ENCODE measurements at regions not wholly inside any gene's neighbourhood (a gene's known extent, or its start where the extent isn't known, plus 50 kb on each side); places are given as distances from the start of the nearest gene placed in this dataset.

GRCh38 chr9:18202924-18203323 is 271.0 kb upstream of the ADAMTSL1 start:
- no peaks in the 10 kb centered on the region for H3K4me1 ChIP-seq
- H3K27me3 ChIP-seq: no peaks in the 10 kb centered on the region
- no peaks in the 10 kb centered on the region for H3K9me3 ChIP-seq
- intact Hi-C loops (cut with DNase I): loop anchor here in 2 of 10 donors (10.0 kb wide), 1 partner anchor 678 kb away; no protein-coding TSS in a partner anchor
- no peak overlapping the region for H3K27ac ChIP-seq
- TF ChIP-seq POLR2A (IDR thresholded peaks at IDR 0.05): no peak
- no peak for TF ChIP-seq CTCF (IDR thresholded peaks at IDR 0.05)
- 83 to 96% (median 89%) methylated on average over 4 of the region's 4 CpGs for WGBS, 4 donors
- DNase-seq (no peak), ATAC-seq (no peak)
- no peak overlapping the region for H3K4me3 ChIP-seq
- no peaks in the 10 kb centered on the region for H3K36me3 ChIP-seq

GRCh38 chr9:18207735-18208134 is 266.2 kb upstream of the ADAMTSL1 start:
- 79 to 89% (median 85%) methylated on average over 3 of the region's 3 CpGs for WGBS, 4 donors
- intact Hi-C loops (cut with DNase I): loop anchor here in 4 of 10 donors (2.0 to 10.0 kb wide), 3 partner anchors 395 to 683 kb away; no protein-coding TSS in a partner anchor
- Histone ChIP-seq H3K4me1 (no peaks in the 10 kb centered on the region), H3K27ac (no peak overlapping the region), H3K27me3 (no peaks in the 10 kb centered on the region), H3K4me3 (no peak overlapping the region), H3K36me3 (no peaks in the 10 kb centered on the region), H3K9me3 (no peaks in the 10 kb centered on the region)
- no peak for ATAC-seq
- DNase-seq: no peak
- TF ChIP-seq POLR2A (IDR thresholded peaks at IDR 0.05) (no peak), CTCF (IDR thresholded peaks at IDR 0.05) (no peak)

GRCh38 chr9:18208166-18209059 is 265.5 kb upstream of the ADAMTSL1 start:
- DNase-seq (peak in 3 of 5 donors; percentile 13 to 26 (median 23)), ATAC-seq (peak in 2 of 4 donors; percentile 51 to 52)
- Histone ChIP-seq H3K9me3 (no peaks in the 10 kb centered on the region), H3K27ac (no peak overlapping the region), H3K4me3 (no peak overlapping the region), H3K27me3 (no peaks in the 10 kb centered on the region), H3K4me1 (no peaks in the 10 kb centered on the region), H3K36me3 (no peaks in the 10 kb centered on the region)
- TF ChIP-seq POLR2A (IDR thresholded peaks at IDR 0.05): no peak
- peak; percentile 23 to 62 (median 50) for TF ChIP-seq CTCF (IDR thresholded peaks at IDR 0.05)
- WGBS, 4 donors: 26 to 37% (median 36%) methylated on average over 3 of the region's 3 CpGs
- intact Hi-C loops (cut with DNase I): loop anchor here in 4 of 10 donors (2.0 to 10.0 kb wide), 3 partner anchors 396 to 684 kb away; no protein-coding TSS in a partner anchor

GRCh38 chr9:18215626-18216025 is 258.3 kb upstream of the ADAMTSL1 start:
- TF ChIP-seq CTCF (IDR thresholded peaks at IDR 0.05) (no peak), POLR2A (IDR thresholded peaks at IDR 0.05) (no peak)
- intact Hi-C loops (cut with DNase I): loop anchor here in 2 of 10 donors (5.0 kb wide), 2 partner anchors 408 to 688 kb away; no protein-coding TSS in a partner anchor
- H3K9me3 ChIP-seq: peaks cover 0 to 14% (median 0%) of the 10 kb centered on the region in 12 donors
- no peaks in the 10 kb centered on the region for H3K36me3 ChIP-seq
- WGBS, 4 donors: 74 to 82% (median 79%) methylated on average over 3 of the region's 3 CpGs
- no peak for DNase-seq
- H3K4me3 ChIP-seq: no peak overlapping the region
- ATAC-seq: no peak
- H3K4me1 ChIP-seq: no peaks in the 10 kb centered on the region
- no peaks in the 10 kb centered on the region for H3K27me3 ChIP-seq
- no peak overlapping the region for H3K27ac ChIP-seq

Data from heart left ventricle (tissue), 16 donors.